ENCODE measurements at regions not wholly inside any gene's neighbourhood (a gene's known extent, or its start where the extent isn't known, plus 50 kb on each side); places are given as distances from the start of the nearest gene placed in this dataset.

- TF ChIP-seq CTCF (IDR thresholded peaks at IDR 0.05; ENCODE audit: low read depth, low read length, poor library complexity, severe bottlenecking) = no peak
- TF ChIP-seq EZH2phosphoT487 (IDR thresholded peaks at IDR 0.05; ENCODE audit: borderline replicate concordance, low read length) = no peak
These were observed 85.0 kb downstream of the RPL27A start for GRCh38 chr11:8767466-8768142.
